CD8-positive, alpha-beta memory T cell (primary cell): ENCODE measurements at regions not wholly inside any gene's neighbourhood (a gene's known extent, or its start where the extent isn't known, plus 50 kb on each side); places are given as distances from the start of the nearest gene placed in this dataset.

Experiments used
- CTCF ChIA-PET: fragments of 350-600 bp; sonication (Branson Sonifier 250); formaldehyde crosslinking; loops from one replicate; lab custom pipeline; 2021; ENCODE audit warnings: antibody characterized with exemption; lab: Charles Lee
- POLR2A ChIA-PET: fragments of 350-600 bp; sonication (Branson Sonifier 250); formaldehyde crosslinking; loops from one replicate; lab custom pipeline; 2021; ENCODE audit warnings: antibody characterized with exemption; lab: Charles Lee
- DNase-seq, 5 donors: peaks; one replicate each; pipeline versions ENCODE4 v3.0.0 to v3.0.0-alpha.2; 2020 to 2022; ENCODE audit warnings: mixed read lengths in 1 of 5
- H3K27ac ChIP-seq: one replicate; pipeline ENCODE4 v1.7.0; 2013; ENCODE audit warnings: low read depth, mild to moderate bottlenecking, low read length, moderate library complexity
- H3K27me3 ChIP-seq: 2 replicates; pipeline ENCODE4 v1.7.0; 2013; ENCODE audit warnings: low read length, mild to moderate bottlenecking; ENCODE audit not compliant: insufficient read depth, poor library complexity, severe bottlenecking
- H3K36me3 ChIP-seq: 2 replicates; pipeline ENCODE4 v1.7.0; 2013; ENCODE audit warnings: mild to moderate bottlenecking, low read length, moderate library complexity; ENCODE audit not compliant: insufficient read depth
- H3K4me1 ChIP-seq: 2 replicates; pipeline ENCODE4 v1.7.0; 2013; ENCODE audit warnings: mild to moderate bottlenecking, low read length, moderate library complexity; ENCODE audit not compliant: insufficient read depth
- H3K4me3 ChIP-seq: 2 replicates; pipeline ENCODE4 v1.7.0; 2013; ENCODE audit warnings: mild to moderate bottlenecking, low read length
- H3K9me3 ChIP-seq: 2 replicates; pipeline ENCODE4 v1.7.0; 2013; ENCODE audit warnings: mild to moderate bottlenecking, low read length
- H3K27ac Mint-ChIP-seq, 8 donors: one replicate each; pipeline ENCODE4 v1.8.0; 2020 to 2021; ENCODE audit warnings: mixed read lengths in 8 of 8, mild to moderate bottlenecking in 6 of 8, inconsistent platforms in 3 of 8, moderate library complexity in 3 of 8
- H3K27me3 Mint-ChIP-seq, 2 donors: one replicate each; pipeline ENCODE4 v1.8.0; 2020 to 2021; ENCODE audit warnings: mixed read lengths in 2 of 2, mild to moderate bottlenecking in 1 of 2, moderate library complexity in 1 of 2
- H3K36me3 Mint-ChIP-seq, 3 donors: one replicate each; pipeline ENCODE4 v1.8.0; 2020 to 2021; ENCODE audit warnings: mixed read lengths in 3 of 3, inconsistent platforms in 1 of 3, mild to moderate bottlenecking in 1 of 3
- H3K4me1 Mint-ChIP-seq, 3 donors: one replicate each; pipeline ENCODE4 v1.8.0; 2020 to 2021; ENCODE audit warnings: mixed read lengths in 3 of 3, inconsistent platforms in 1 of 3, mild to moderate bottlenecking in 1 of 3
- H3K4me3 Mint-ChIP-seq, 7 donors: one replicate each; pipeline ENCODE4 v1.8.0; 2020 to 2021; ENCODE audit warnings: mixed read lengths in 7 of 7, mild to moderate bottlenecking in 6 of 7, moderate library complexity in 4 of 7, inconsistent platforms in 2 of 7
- H3K9me3 Mint-ChIP-seq, 5 donors: one replicate each; pipeline ENCODE4 v1.8.0; 2020 to 2022; ENCODE audit warnings: mixed read lengths in 5 of 5, mild to moderate bottlenecking in 3 of 5, moderate library complexity in 2 of 5, inconsistent platforms in 1 of 5

- ChIA-PET POLR2A (interaction anchor here (1.0 kb wide), 1 partner anchor 58 kb away, joined by 4 read pairs; the partner anchor contains the start of gene KLF13), CTCF (interaction anchor here (0.7 to 1.3 kb wide), 4 partner anchors 35 to 221 kb away, joined by 3 to 4 read pairs (median 4); no protein-coding TSS in a partner anchor)
- DNase-seq = no peak
- Mint-ChIP-seq H3K27ac (peak overlapping the region in 7 of 8 donors; percentile 43 to 98 (median 91)), H3K4me3 (peak overlapping the region in 3 of 7 donors; percentile 1 to 64 (median 41)), H3K27me3 (no peaks in the 10 kb centered on the region), H3K4me1 (peaks cover 51 to 79% (median 66%) of the 10 kb centered on the region in 3 donors), H3K36me3 (no peaks in the 10 kb centered on the region), H3K9me3 (peaks cover 0 to 2% (median 0%) of the 10 kb centered on the region in 5 donors)
- no peaks in the 10 kb centered on the region for H3K27me3 ChIP-seq
- H3K9me3 ChIP-seq = no peaks in the 10 kb centered on the region
- H3K4me1 ChIP-seq = peaks cover 62% of the 10 kb centered on the region
- H3K36me3 ChIP-seq = no peaks in the 10 kb centered on the region
- H3K27ac ChIP-seq = no peak overlapping the region
- H3K4me3 ChIP-seq = no peak overlapping the region
These were observed 58.5 kb upstream of the KLF13 start for GRCh38 chr15:31268108-31268501.

- Mint-ChIP-seq H3K4me1 (peaks cover 40 to 73% (median 55%) of the 10 kb centered on the region in 3 donors), H3K27me3 (no peaks in the 10 kb centered on the region), H3K4me3 (peak overlapping the region in 1 of 7 donors; percentile 51), H3K9me3 (peaks cover 0 to 2% (median 0%) of the 10 kb centered on the region in 5 donors), H3K27ac (peak overlapping the region in 6 of 8 donors; percentile 27 to 81 (median 58)), H3K36me3 (no peaks in the 10 kb centered on the region)
- Histone ChIP-seq H3K27me3 (no peaks in the 10 kb centered on the region), H3K4me3 (no peak overlapping the region), H3K36me3 (no peaks in the 10 kb centered on the region), H3K27ac (no peak overlapping the region), H3K4me1 (peaks cover 52% of the 10 kb centered on the region), H3K9me3 (no peaks in the 10 kb centered on the region)
- ChIA-PET POLR2A (interaction anchor here (1.0 kb wide), 1 partner anchor 57 kb away, joined by 4 read pairs; the partner anchor contains the start of gene KLF13), CTCF (interaction anchor here (1.1 to 1.3 kb wide), 3 partner anchors 34 to 220 kb away, joined by 3 to 4 read pairs (median 4); no protein-coding TSS in a partner anchor)
- DNase-seq = no peak
These were observed 57.5 kb upstream of the KLF13 start for GRCh38 chr15:31268911-31269784.

GRCh38 chr15:31269816-31270575 is 56.6 kb upstream of the KLF13 start:
- DNase-seq = no peak
- POLR2A ChIA-PET = no interaction called here
- H3K27me3 ChIP-seq = no peaks in the 10 kb centered on the region
- H3K9me3 ChIP-seq = no peaks in the 10 kb centered on the region
- no peak overlapping the region for H3K4me3 ChIP-seq
- peaks cover 48% of the 10 kb centered on the region for H3K4me1 ChIP-seq
- peaks cover 0 to 2% (median 0%) of the 10 kb centered on the region in 5 donors for H3K9me3 Mint-ChIP-seq
- peak overlapping the region in 4 of 8 donors; percentile 38 to 73 (median 52) for H3K27ac Mint-ChIP-seq
- H3K36me3 Mint-ChIP-seq = no peaks in the 10 kb centered on the region
- no peaks in the 10 kb centered on the region for H3K36me3 ChIP-seq
- CTCF ChIA-PET = interaction anchor here (1.0 kb wide), 1 partner anchor 12 kb away, joined by 3 read pairs; no protein-coding TSS in a partner anchor
- H3K4me3 Mint-ChIP-seq = no peak overlapping the region
- H3K4me1 Mint-ChIP-seq = peaks cover 33 to 69% (median 47%) of the 10 kb centered on the region in 3 donors
- H3K27ac ChIP-seq = no peak overlapping the region
- no peaks in the 10 kb centered on the region for H3K27me3 Mint-ChIP-seq

GRCh38 chr15:31270767-31271166 is 55.9 kb upstream of the KLF13 start:
- POLR2A ChIA-PET = no interaction called here
- Histone ChIP-seq H3K4me1 (peaks cover 41% of the 10 kb centered on the region), H3K36me3 (no peaks in the 10 kb centered on the region), H3K4me3 (no peak overlapping the region), H3K27ac (no peak overlapping the region), H3K9me3 (no peaks in the 10 kb centered on the region), H3K27me3 (no peaks in the 10 kb centered on the region)
- CTCF ChIA-PET = interaction anchor here (1.0 to 1.8 kb wide), 2 partner anchors 11 to 164 kb away, joined by 3 to 4 read pairs; no protein-coding TSS in a partner anchor
- no peaks in the 10 kb centered on the region for H3K36me3 Mint-ChIP-seq
- H3K4me1 Mint-ChIP-seq = peaks cover 26 to 61% (median 39%) of the 10 kb centered on the region in 3 donors
- H3K9me3 Mint-ChIP-seq = peaks cover 0 to 2% (median 0%) of the 10 kb centered on the region in 5 donors
- H3K27ac Mint-ChIP-seq = peak overlapping the region in 1 of 8 donors; percentile 36
- no peaks in the 10 kb centered on the region for H3K27me3 Mint-ChIP-seq
- H3K4me3 Mint-ChIP-seq = no peak overlapping the region
- DNase-seq = peak in 1 of 5 donors; percentile 26

GRCh38 chr15:31271224-31271635 is 55.4 kb upstream of the KLF13 start:
- H3K4me1 ChIP-seq = peaks cover 36% of the 10 kb centered on the region

GRCh38 chr15:31271711-31272557 is 54.7 kb upstream of the KLF13 start:
- Histone ChIP-seq H3K9me3 (no peaks in the 10 kb centered on the region), H3K4me1 (peaks cover 30% of the 10 kb centered on the region), H3K27ac (no peak overlapping the region), H3K36me3 (no peaks in the 10 kb centered on the region), H3K27me3 (no peaks in the 10 kb centered on the region), H3K4me3 (no peak overlapping the region)
- peak overlapping the region in 1 of 8 donors; percentile 47 for H3K27ac Mint-ChIP-seq
- peak in 1 of 5 donors; percentile 27 for DNase-seq
- H3K4me1 Mint-ChIP-seq = peaks cover 14 to 50% (median 27%) of the 10 kb centered on the region in 3 donors
- no peaks in the 10 kb centered on the region for H3K36me3 Mint-ChIP-seq
- H3K4me3 Mint-ChIP-seq = no peak overlapping the region
- ChIA-PET POLR2A (no interaction called here), CTCF (interaction anchor here (1.5 to 1.8 kb wide), 2 partner anchors 17 to 163 kb away, joined by 3 to 4 read pairs; no protein-coding TSS in a partner anchor)
- H3K27me3 Mint-ChIP-seq = no peaks in the 10 kb centered on the region
- peaks cover 0 to 2% (median 0%) of the 10 kb centered on the region in 5 donors for H3K9me3 Mint-ChIP-seq

More at GRCh38 chr15:31271224-31271635, 55.4 kb upstream of the KLF13 start:
- Mint-ChIP-seq H3K27me3 (no peaks in the 10 kb centered on the region), H3K4me3 (no peak overlapping the region), H3K9me3 (peaks cover 0 to 2% (median 0%) of the 10 kb centered on the region in 5 donors), H3K4me1 (peaks cover 21 to 57% (median 34%) of the 10 kb centered on the region in 3 donors), H3K27ac (peak overlapping the region in 3 of 8 donors; percentile 47 to 58 (median 50)), H3K36me3 (no peaks in the 10 kb centered on the region)
- ChIA-PET POLR2A (no interaction called here), CTCF (interaction anchor here (1.8 kb wide), 1 partner anchor 164 kb away, joined by 4 read pairs; no protein-coding TSS in a partner anchor)
- Histone ChIP-seq H3K27ac (no peak overlapping the region), H3K27me3 (no peaks in the 10 kb centered on the region), H3K9me3 (no peaks in the 10 kb centered on the region), H3K36me3 (no peaks in the 10 kb centered on the region), H3K4me3 (no peak overlapping the region)
- peak in 1 of 5 donors; percentile 25 for DNase-seq
